Fibroblast of lung (primary cell): ENCODE measurements at regions not wholly inside any gene's neighbourhood (a gene's known extent, or its start where the extent isn't known, plus 50 kb on each side); places are given as distances from the start of the nearest gene placed in this dataset.

ENCODE experiments used
- EZH2 ChIP-seq: IDR thresholded peaks from 2 replicates; pipeline ENCODE4 v1.5.1; 2012; ENCODE audit warnings: low read length, control low read depth, mild to moderate bottlenecking; ENCODE audit errors: missing control alignments
- TF ChIP-seq, protein P1 (sequence below), 2 donors: IDR thresholded peaks in 1 of 2; conservative IDR thresholded peaks in 1 of 2; 1 replicate in 1 of 2; 2 replicates in 1 of 2; pipeline ENCODE4 v1.5.1; 2011 to 2012; ENCODE audit warnings: low read length in 2 of 2, control low read depth in 1 of 2, inconsistent platforms in 1 of 2, low read depth in 1 of 2, mild to moderate bottlenecking in 1 of 2

DNA sequence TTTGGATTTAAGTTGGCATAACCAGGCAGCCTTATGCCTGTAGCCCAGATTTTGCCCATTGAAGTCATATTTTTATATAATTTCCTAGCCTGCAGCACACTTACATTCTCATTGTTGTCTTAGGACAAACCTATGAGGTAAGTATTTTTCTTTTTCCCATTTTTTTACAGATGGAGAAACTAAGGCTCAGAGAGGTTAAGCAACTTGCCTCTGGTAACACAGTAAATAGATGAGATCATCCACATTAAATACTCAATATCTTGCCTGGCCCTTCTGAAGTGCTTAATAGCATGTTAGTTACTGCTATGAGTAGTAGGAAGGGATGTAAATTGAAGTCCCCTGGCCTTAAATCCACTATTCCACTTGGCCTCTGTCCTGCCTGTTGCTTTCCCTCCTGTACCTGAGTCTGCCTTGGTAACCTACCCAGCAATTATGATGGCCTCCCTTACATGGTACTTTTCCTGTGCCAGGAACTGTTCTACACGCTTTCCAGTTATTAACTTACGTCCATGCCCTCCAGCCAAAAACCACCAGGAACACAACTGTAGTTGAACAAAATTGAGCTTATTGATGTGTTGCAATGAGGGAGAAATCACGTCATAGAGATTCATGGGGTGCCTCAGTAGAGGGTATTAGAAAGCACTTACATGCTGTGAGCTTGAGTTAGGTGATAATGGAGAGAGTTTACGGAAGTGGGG is 111.6 kb upstream of the FGGY start:
- TF ChIP-seq, protein P1, sequence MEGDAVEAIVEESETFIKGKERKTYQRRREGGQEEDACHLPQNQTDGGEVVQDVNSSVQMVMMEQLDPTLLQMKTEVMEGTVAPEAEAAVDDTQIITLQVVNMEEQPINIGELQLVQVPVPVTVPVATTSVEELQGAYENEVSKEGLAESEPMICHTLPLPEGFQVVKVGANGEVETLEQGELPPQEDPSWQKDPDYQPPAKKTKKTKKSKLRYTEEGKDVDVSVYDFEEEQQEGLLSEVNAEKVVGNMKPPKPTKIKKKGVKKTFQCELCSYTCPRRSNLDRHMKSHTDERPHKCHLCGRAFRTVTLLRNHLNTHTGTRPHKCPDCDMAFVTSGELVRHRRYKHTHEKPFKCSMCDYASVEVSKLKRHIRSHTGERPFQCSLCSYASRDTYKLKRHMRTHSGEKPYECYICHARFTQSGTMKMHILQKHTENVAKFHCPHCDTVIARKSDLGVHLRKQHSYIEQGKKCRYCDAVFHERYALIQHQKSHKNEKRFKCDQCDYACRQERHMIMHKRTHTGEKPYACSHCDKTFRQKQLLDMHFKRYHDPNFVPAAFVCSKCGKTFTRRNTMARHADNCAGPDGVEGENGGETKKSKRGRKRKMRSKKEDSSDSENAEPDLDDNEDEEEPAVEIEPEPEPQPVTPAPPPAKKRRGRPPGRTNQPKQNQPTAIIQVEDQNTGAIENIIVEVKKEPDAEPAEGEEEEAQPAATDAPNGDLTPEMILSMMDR (conservative IDR thresholded peaks at IDR 0.05 in 1 of 2, IDR thresholded peaks at IDR 0.05 in 1 of 2; ENCODE audit: low read depth in 1 of 2, low read length in 2 of 2): no peak
- no peak for TF ChIP-seq EZH2
